Stimulated activated naive CD8-positive, alpha-beta T cell treated with anti-CD3 and anti-CD28 coated beads, Interleukin-15, amount 100 ng/mL, for 72 hours (primary cell): ENCODE measurements at regions not wholly inside any gene's neighbourhood (a gene's known extent, or its start where the extent isn't known, plus 50 kb on each side); places are given as distances from the start of the nearest gene placed in this dataset.
"Not testable (repeated sequence)": the region's sequence is repeated elsewhere in the genome, so short reads cannot be mapped to it uniquely, and the experiment has no call there.

Experiments used
- ATAC-seq: fragments of 150-1000 bp; cut with Tn5 transposase; 2 replicates; pipeline ENCODE4 v1.10.0; 2021; ENCODE audit warnings: mild to moderate bottlenecking, moderate library complexity
- DNase-seq, 2 donors: peaks; one replicate each; pipeline ENCODE4 v3.0.0; 2021 to 2022
- H3K27ac Mint-ChIP-seq, 2 donors: one replicate each; pipeline ENCODE4 v1.8.0; 2022; ENCODE audit warnings: mild to moderate bottlenecking in 2 of 2, mixed read lengths in 2 of 2, moderate library complexity in 2 of 2
- H3K27me3 Mint-ChIP-seq: one replicate; pipeline ENCODE4 v1.8.0; 2022; ENCODE audit warnings: mixed read lengths
- H3K4me1 Mint-ChIP-seq: one replicate; pipeline ENCODE4 v1.8.0; 2022; ENCODE audit warnings: mild to moderate bottlenecking, mixed read lengths
- H3K4me3 Mint-ChIP-seq, 2 donors: one replicate each; pipeline ENCODE4 v1.8.0; 2022; ENCODE audit warnings: mild to moderate bottlenecking in 2 of 2, mixed read lengths in 2 of 2, moderate library complexity in 1 of 2
- H3K9me3 Mint-ChIP-seq, 2 donors: one replicate each; pipeline ENCODE4 v1.8.0; 2022; ENCODE audit warnings: mixed read lengths in 2 of 2

- Mint-ChIP-seq H3K4me1 (no peaks in the 10 kb centered on the region), H3K4me3 (no peak overlapping the region), H3K27ac (no peak overlapping the region), H3K9me3 (peaks cover 0 to 7% of the 10 kb centered on the region in 2 donors), H3K27me3 (no peaks in the 10 kb centered on the region)
- DNase-seq: no peak
- no peak for ATAC-seq
These were observed 483.8 kb upstream of the EYS start for GRCh38 chr6:66190858-66191257.

GRCh38 chr6:66189915-66190314 lies 482.9 kb upstream of the EYS start:
- no peaks in the 10 kb centered on the region for H3K4me1 Mint-ChIP-seq
- no peak overlapping the region for H3K4me3 Mint-ChIP-seq
- no peaks in the 10 kb centered on the region for H3K27me3 Mint-ChIP-seq
- peaks cover 0 to 11% of the 10 kb centered on the region in 2 donors for H3K9me3 Mint-ChIP-seq
- no peak for ATAC-seq
- DNase-seq: no peak
- H3K27ac Mint-ChIP-seq: no peak overlapping the region

GRCh38 chr6:66186756-66187155 lies 479.7 kb upstream of the EYS start:
- Mint-ChIP-seq H3K4me3 (no peak overlapping the region), H3K4me1 (no peaks in the 10 kb centered on the region), H3K27ac (no peak overlapping the region), H3K9me3 (peaks cover 0 to 12% of the 10 kb centered on the region in 2 donors), H3K27me3 (no peaks in the 10 kb centered on the region)
- DNase-seq: no peak
- ATAC-seq: no peak

GRCh38 chr6:66184091-66184490 lies 477.1 kb upstream of the EYS start:
- no peak for ATAC-seq
- no peaks in the 10 kb centered on the region for H3K27me3 Mint-ChIP-seq
- no peak for DNase-seq
- H3K4me3 Mint-ChIP-seq: no peak overlapping the region
- no peak overlapping the region for H3K27ac Mint-ChIP-seq
- peaks cover 6 to 10% of the 10 kb centered on the region in 2 donors for H3K9me3 Mint-ChIP-seq
- H3K4me1 Mint-ChIP-seq: no peaks in the 10 kb centered on the region

- DNase-seq: no peak
- ATAC-seq: no peak
- no peaks in the 10 kb centered on the region for H3K4me1 Mint-ChIP-seq
- H3K27me3 Mint-ChIP-seq: no peaks in the 10 kb centered on the region
- H3K9me3 Mint-ChIP-seq: peaks cover 0 to 15% of the 10 kb centered on the region in 2 donors
- no peak overlapping the region for H3K27ac Mint-ChIP-seq
- H3K4me3 Mint-ChIP-seq: no peak overlapping the region
These were observed 472.3 kb upstream of the EYS start for GRCh38 chr6:66179361-66179760.

GRCh38 chr6:66173587-66173986 lies 466.6 kb upstream of the EYS start:
- Mint-ChIP-seq H3K27me3 (no peaks in the 10 kb centered on the region), H3K4me1 (no peaks in the 10 kb centered on the region), H3K27ac (no peak overlapping the region), H3K4me3 (no peak overlapping the region), H3K9me3 (peaks cover 11 to 32% of the 10 kb centered on the region in 2 donors)
- DNase-seq: no peak
- no peak for ATAC-seq

GRCh38 chr6:66166713-66167112 lies 459.7 kb upstream of the EYS start:
- not testable (repeated sequence) for H3K27ac Mint-ChIP-seq, DNase-seq, ATAC-seq, H3K27me3 Mint-ChIP-seq, H3K4me1 Mint-ChIP-seq, H3K4me3 Mint-ChIP-seq
- H3K9me3 Mint-ChIP-seq: peaks cover 37 to 66% of the 10 kb centered on the region in 2 donors

- no peak for DNase-seq
- Mint-ChIP-seq H3K4me1 (no peaks in the 10 kb centered on the region), H3K27ac (no peak overlapping the region), H3K9me3 (peaks cover 32 to 63% of the 10 kb centered on the region in 2 donors), H3K27me3 (no peaks in the 10 kb centered on the region), H3K4me3 (no peak overlapping the region)
- no peak for ATAC-seq
These were observed 454.6 kb upstream of the EYS start for GRCh38 chr6:66161546-66162108.

- no peak for DNase-seq
- H3K4me1 Mint-ChIP-seq: no peaks in the 10 kb centered on the region
- no peak overlapping the region for H3K4me3 Mint-ChIP-seq
- no peak overlapping the region for H3K27ac Mint-ChIP-seq
- peaks cover 25 to 51% of the 10 kb centered on the region in 2 donors for H3K9me3 Mint-ChIP-seq
- ATAC-seq: no peak
- no peaks in the 10 kb centered on the region for H3K27me3 Mint-ChIP-seq
These were observed 452.9 kb upstream of the EYS start for GRCh38 chr6:66159937-66160336.

- peaks cover 7 to 11% of the 10 kb centered on the region in 2 donors for H3K9me3 Mint-ChIP-seq
These were observed 446.2 kb upstream of the EYS start for GRCh38 chr6:66153247-66153646.

GRCh38 chr6:66149132-66149531 lies 442.1 kb upstream of the EYS start:
- no peaks in the 10 kb centered on the region for H3K27me3 Mint-ChIP-seq
- H3K9me3 Mint-ChIP-seq: peaks cover 0 to 12% of the 10 kb centered on the region in 2 donors
- no peaks in the 10 kb centered on the region for H3K4me1 Mint-ChIP-seq
- no peak overlapping the region for H3K27ac Mint-ChIP-seq
- H3K4me3 Mint-ChIP-seq: no peak overlapping the region
- DNase-seq (no peak), ATAC-seq (no peak)

More at GRCh38 chr6:66153247-66153646, 446.2 kb upstream of the EYS start:
- no peaks in the 10 kb centered on the region for H3K4me1 Mint-ChIP-seq
- H3K4me3 Mint-ChIP-seq: no peak overlapping the region
- no peak overlapping the region for H3K27ac Mint-ChIP-seq
- no peaks in the 10 kb centered on the region for H3K27me3 Mint-ChIP-seq
- DNase-seq (no peak), ATAC-seq (no peak)

GRCh38 chr6:66145867-66146266 lies 438.8 kb upstream of the EYS start:
- H3K27ac Mint-ChIP-seq: no peak overlapping the region
- no peak for DNase-seq
- no peak for ATAC-seq

GRCh38 chr6:66134021-66134420 lies 427.0 kb upstream of the EYS start:
- ATAC-seq: no peak
- peaks cover 0 to 23% of the 10 kb centered on the region in 2 donors for H3K9me3 Mint-ChIP-seq
- H3K4me1 Mint-ChIP-seq: no peaks in the 10 kb centered on the region
- H3K27ac Mint-ChIP-seq: no peak overlapping the region
- no peak for DNase-seq
- no peak overlapping the region for H3K4me3 Mint-ChIP-seq
- H3K27me3 Mint-ChIP-seq: no peaks in the 10 kb centered on the region

More at GRCh38 chr6:66145867-66146266, 438.8 kb upstream of the EYS start:
- Mint-ChIP-seq H3K4me3 (no peak overlapping the region), H3K27me3 (no peaks in the 10 kb centered on the region), H3K9me3 (peaks cover 0 to 18% of the 10 kb centered on the region in 2 donors), H3K4me1 (no peaks in the 10 kb centered on the region)

- H3K4me3 Mint-ChIP-seq: no peak overlapping the region
- H3K4me1 Mint-ChIP-seq: no peaks in the 10 kb centered on the region
- DNase-seq (no peak), ATAC-seq (no peak)
- H3K27ac Mint-ChIP-seq: no peak overlapping the region
- H3K9me3 Mint-ChIP-seq: peaks cover 5 to 23% of the 10 kb centered on the region in 2 donors
- no peaks in the 10 kb centered on the region for H3K27me3 Mint-ChIP-seq
These were observed 421.6 kb upstream of the EYS start for GRCh38 chr6:66128656-66129055.

- Mint-ChIP-seq H3K4me3 (no peak overlapping the region), H3K9me3 (peaks cover 5 to 23% of the 10 kb centered on the region in 2 donors), H3K27ac (no peak overlapping the region), H3K27me3 (no peaks in the 10 kb centered on the region), H3K4me1 (no peaks in the 10 kb centered on the region)
- ATAC-seq: no peak
- DNase-seq: no peak
These were observed 421.2 kb upstream of the EYS start for GRCh38 chr6:66128243-66128642.

GRCh38 chr6:66127061-66127460 lies 420.0 kb upstream of the EYS start:
- ATAC-seq: no peak
- H3K27me3 Mint-ChIP-seq: no peaks in the 10 kb centered on the region
- no peak overlapping the region for H3K4me3 Mint-ChIP-seq
- H3K27ac Mint-ChIP-seq: no peak overlapping the region
- peaks cover 5 to 23% of the 10 kb centered on the region in 2 donors for H3K9me3 Mint-ChIP-seq
- no peak for DNase-seq
- no peaks in the 10 kb centered on the region for H3K4me1 Mint-ChIP-seq

- H3K27ac Mint-ChIP-seq: no peak overlapping the region
- DNase-seq (no peak), ATAC-seq (no peak)
- peaks cover 5 to 29% of the 10 kb centered on the region in 2 donors for H3K9me3 Mint-ChIP-seq
- no peaks in the 10 kb centered on the region for H3K4me1 Mint-ChIP-seq
- no peaks in the 10 kb centered on the region for H3K27me3 Mint-ChIP-seq
- no peak overlapping the region for H3K4me3 Mint-ChIP-seq
These were observed 419.3 kb upstream of the EYS start for GRCh38 chr6:66126358-66126757.
